AG04450 (cell line): ENCODE measurements at regions not wholly inside any gene's neighbourhood (a gene's known extent, or its start where the extent isn't known, plus 50 kb on each side); places are given as distances from the start of the nearest gene placed in this dataset.

Experiments used
- CTCF ChIA-PET: fragments of 300-600, 350-600 bp; formaldehyde crosslinking; extraction: SDS; loops from one replicate; lab custom pipeline; 2022; ENCODE audit warnings: antibody characterized with exemption, inconsistent platforms; lab: Charles Lee
- POLR2A ChIA-PET: fragments of 350-600 bp; formaldehyde crosslinking; extraction: SDS; loops from one replicate; lab custom pipeline; 2021; ENCODE audit warnings: antibody characterized with exemption, inconsistent platforms; lab: Yijun Ruan, JAX
- DNase-seq: peaks from one replicate; pipeline ENCODE4 v3.0.0-alpha.2; 2011; ENCODE audit warnings: low read depth, low spot score
- H3K27ac ChIP-seq: one replicate; pipeline ENCODE4 v1.5.1; 2012; ENCODE audit warnings: low read depth, low read length, control low read depth
- H3K27me3 ChIP-seq: one replicate; pipeline ENCODE4 v1.6.0; 2012; ENCODE audit warnings: low read length; ENCODE audit not compliant: control insufficient read depth, insufficient read depth
- H3K4me3 ChIP-seq: 2 replicates; pipeline ENCODE4 v1.5.1; 2011; ENCODE audit warnings: mild to moderate bottlenecking, low read depth, low read length, control low read depth
- H3K9me3 ChIP-seq: 2 replicates; pipeline ENCODE4 v1.5.1; 2012; ENCODE audit warnings: low read length; ENCODE audit not compliant: control insufficient read depth, insufficient read depth
- CTCF ChIP-seq: IDR thresholded peaks from 2 replicates; pipeline ENCODE4 v1.5.1; 2011; ENCODE audit warnings: low read depth, low read length, control low read depth, inconsistent platforms

GRCh38 chr3:153680526-153680925 lies 440.7 kb upstream of the ARHGEF26 start:
- Histone ChIP-seq H3K27me3 (no peaks in the 10 kb centered on the region), H3K4me3 (no peak overlapping the region), H3K9me3 (no peaks in the 10 kb centered on the region), H3K27ac (no peak overlapping the region)
- ChIA-PET POLR2A (no interaction called here), CTCF (interaction anchor here (1.4 kb wide), 1 partner anchor 637 kb away, joined by 4 read pairs; no protein-coding TSS in a partner anchor)
- no peak for DNase-seq
- TF ChIP-seq CTCF, result no peak

- POLR2A ChIA-PET, result no interaction called here
- no peak for TF ChIP-seq CTCF
- CTCF ChIA-PET, result no interaction called here
- H3K27me3 ChIP-seq, result no peaks in the 10 kb centered on the region
- no peak for DNase-seq
- H3K4me3 ChIP-seq, result no peak overlapping the region
- no peaks in the 10 kb centered on the region for H3K9me3 ChIP-seq
- H3K27ac ChIP-seq, result no peak overlapping the region
These were observed 440.1 kb upstream of the ARHGEF26 start for GRCh38 chr3:153681057-153681456.

GRCh38 chr3:153688301-153689120 lies 432.7 kb upstream of the ARHGEF26 start:
- CTCF ChIA-PET, result interaction anchor here (1.8 kb wide), 1 partner anchor 80 kb away, joined by 4 read pairs; no protein-coding TSS in a partner anchor
- POLR2A ChIA-PET, result no interaction called here
- no peak for DNase-seq
- Histone ChIP-seq H3K4me3 (no peak overlapping the region), H3K27me3 (no peaks in the 10 kb centered on the region), H3K9me3 (no peaks in the 10 kb centered on the region), H3K27ac (no peak overlapping the region)
- no peak for TF ChIP-seq CTCF

GRCh38 chr3:153693207-153693606 lies 428.0 kb upstream of the ARHGEF26 start:
- Histone ChIP-seq H3K27me3 (no peaks in the 10 kb centered on the region), H3K4me3 (no peak overlapping the region), H3K9me3 (no peaks in the 10 kb centered on the region), H3K27ac (no peak overlapping the region)
- POLR2A ChIA-PET, result no interaction called here
- CTCF ChIA-PET, result no interaction called here
- no peak for TF ChIP-seq CTCF
- no peak for DNase-seq

- ChIA-PET POLR2A (no interaction called here), CTCF (no interaction called here)
- H3K9me3 ChIP-seq, result no peaks in the 10 kb centered on the region
- H3K27me3 ChIP-seq, result no peaks in the 10 kb centered on the region
- TF ChIP-seq CTCF, result no peak
- no peak overlapping the region for H3K4me3 ChIP-seq
- no peak for DNase-seq
- H3K27ac ChIP-seq, result no peak overlapping the region
These were observed 419.1 kb upstream of the ARHGEF26 start for GRCh38 chr3:153702106-153702505.
